ENCODE measurements at regions not wholly inside any gene's neighbourhood (a gene's known extent, or its start where the extent isn't known, plus 50 kb on each side); places are given as distances from the start of the nearest gene placed in this dataset.

GRCh38 chr1:244920911-244921761 lies 56.8 kb upstream of the HNRNPU start (continued):
- TF ChIP-seq STAT1 (conservative IDR thresholded peaks at IDR 0.05), result no peak
- no peak for TF ChIP-seq CHD4 (IDR thresholded peaks at IDR 0.05)
- TF ChIP-seq BRCA1 (IDR thresholded peaks at IDR 0.05; ENCODE audit: low read depth, low read length), result no peak
- no peak for TF ChIP-seq DPF2 (IDR thresholded peaks at IDR 0.05)
- 0 out of 2 replicates have a peak, but pooled peaks have one; percentile 35 for TF ChIP-seq BCL11A (IDR thresholded peaks at IDR 0.05; ENCODE audit: low read depth, low read length)
- TF ChIP-seq ATF7 (IDR thresholded peaks at IDR 0.05; ENCODE audit: low read depth), result 0 out of 2 replicates have a peak, but pooled peaks have one; percentile 30
- TF ChIP-seq FOXK2 (IDR thresholded peaks at IDR 0.05), result no peak
- TF ChIP-seq RUNX3 (IDR thresholded peaks at IDR 0.05; ENCODE audit: low read length), result peak; percentile 52; the same call in 1 of the 2 replicates
- TF ChIP-seq ATF2 (IDR thresholded peaks at IDR 0.05; ENCODE audit: low read length), result peak; percentile 78
- TF ChIP-seq FOXM1 (IDR thresholded peaks at IDR 0.05; ENCODE audit: low read depth, low read length), result peak; percentile 82; the same call in 1 of the 2 replicates
- no peak for TF ChIP-seq BMI1 (IDR thresholded peaks at IDR 0.05; ENCODE audit: borderline replicate concordance)
- no peak for TF ChIP-seq HDAC6 (IDR thresholded peaks at IDR 0.05; ENCODE audit: unreplicated experiment)
- TF ChIP-seq RB1 (IDR thresholded peaks at IDR 0.05; ENCODE audit: borderline replicate concordance), result no peak
- TF ChIP-seq CREM (IDR thresholded peaks at IDR 0.05; ENCODE audit: low read depth), result peak; percentile 68
- peak; percentile 69 for TF ChIP-seq EED (IDR thresholded peaks at IDR 0.05; ENCODE audit: low read depth)
- TF ChIP-seq ETV6 (conservative IDR thresholded peaks at IDR 0.05 in 1 of 2, IDR thresholded peaks at IDR 0.05 in 1 of 2; ENCODE audit: borderline replicate concordance in 1 of 2, low read depth in 1 of 2), result peak in 1 of 2 experiments; percentile 49; a peak in 1 of 4 replicates
- peak; percentile 16 to 34; a peak in 2 of 4 replicates for TF ChIP-seq IKZF2 (IDR thresholded peaks at IDR 0.05)
